CD4-positive, alpha-beta T cell treated with Interleukin-10 for 1 hour (primary cell): ENCODE measurements at regions not wholly inside any gene's neighbourhood (a gene's known extent, or its start where the extent isn't known, plus 50 kb on each side); places are given as distances from the start of the nearest gene placed in this dataset.

ENCODE experiments used
- DNase-seq: peaks from one replicate; pipeline ENCODE4 v3.0.0-alpha.2; 2020

GRCh38 chrY:7968293-7968692, 1056.7 kb upstream of the AMELY start:
- DNase-seq: no peak

DNA sequence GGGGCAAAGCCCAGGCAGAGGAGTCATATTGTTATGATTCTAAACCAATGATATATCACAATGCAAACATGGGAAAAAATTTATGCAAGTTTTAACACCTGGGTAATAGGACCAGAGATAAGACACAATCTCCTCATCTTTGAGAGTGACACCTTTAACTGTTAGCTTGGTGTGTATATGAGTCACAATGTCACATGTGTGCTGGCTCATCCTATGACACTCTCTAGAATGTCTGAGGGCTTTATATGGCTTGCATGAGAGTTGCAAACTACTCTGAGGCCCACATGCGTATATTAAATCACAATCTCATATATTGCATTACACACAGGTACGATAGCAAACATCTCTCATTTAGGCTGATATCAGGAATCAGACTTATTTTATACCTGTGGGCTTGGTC, 1055.4 kb upstream of the AMELY start:
- DNase-seq: no peak

- no peak for DNase-seq
These were observed 1051.8 kb upstream of the AMELY start for GRCh38 chrY:7963393-7963792.

DNA sequence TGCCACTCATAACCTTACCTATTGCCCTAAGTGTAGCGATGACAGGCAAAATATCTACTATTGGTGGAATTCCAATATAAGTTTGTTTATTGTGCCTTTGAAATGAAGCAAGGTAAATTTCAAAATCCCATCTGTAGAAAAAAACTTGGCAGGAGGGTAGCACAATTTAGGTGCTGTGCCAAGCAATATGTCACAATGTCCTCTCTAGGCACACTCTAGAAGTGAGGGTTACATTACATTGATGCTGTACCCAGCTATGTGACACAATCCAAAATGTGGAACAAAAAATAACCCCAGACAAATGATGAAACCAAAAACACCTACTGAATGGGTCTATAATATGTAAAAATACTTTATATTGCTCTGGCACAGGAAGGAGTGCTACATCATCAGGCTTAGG, 1050.8 kb upstream of the AMELY start:
- DNase-seq: no peak

GRCh38 chrY:7961811-7962210, 1050.3 kb upstream of the AMELY start:
- DNase-seq: no peak

DNA sequence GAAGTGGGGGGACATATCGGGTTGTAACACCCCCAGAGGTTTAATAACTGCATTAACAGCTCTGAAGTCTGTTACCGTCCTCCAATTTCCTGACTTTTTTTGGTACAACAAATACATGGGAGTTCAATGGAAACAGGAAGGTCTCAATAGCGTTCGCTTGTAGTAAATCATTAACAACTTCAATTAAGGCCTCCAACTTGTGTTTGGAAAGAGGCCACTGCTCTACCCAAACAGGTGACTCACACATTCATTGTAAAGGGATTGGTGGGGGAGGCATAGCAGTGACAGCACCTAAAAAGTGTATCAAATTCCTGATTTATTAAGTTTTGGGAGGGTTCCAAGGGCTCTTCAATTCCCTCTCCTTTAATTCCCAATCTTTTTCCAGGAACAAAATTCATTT, 1046.2 kb upstream of the AMELY start:
- DNase-seq: no peak

- DNase-seq: no peak
These were observed 1039.8 kb upstream of the AMELY start for GRCh38 chrY:7951187-7951852.

GRCh38 chrY:7944135-7944534, 1032.6 kb upstream of the AMELY start:
- no peak for DNase-seq

GRCh38 chrY:7942711-7943110, 1031.2 kb upstream of the AMELY start:
- no peak for DNase-seq

DNA sequence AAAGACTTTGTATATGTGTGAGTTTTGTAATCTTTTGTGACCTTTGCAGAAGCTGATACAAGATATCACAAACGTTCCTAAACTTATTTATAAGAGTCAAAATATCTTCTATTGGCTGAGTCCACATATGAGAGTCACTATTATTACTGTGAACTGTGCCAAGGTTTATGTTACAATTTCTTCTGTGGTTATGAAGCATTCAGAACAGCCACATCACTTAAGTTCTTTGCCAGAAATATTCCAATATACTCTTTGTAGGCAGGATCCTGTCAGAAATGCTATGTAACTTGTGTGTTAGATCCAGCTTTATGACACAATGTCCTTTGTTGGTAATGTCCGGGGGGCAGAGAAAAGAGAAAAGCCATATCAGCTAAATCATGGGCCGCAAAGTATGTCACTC, 1030.3 kb upstream of the AMELY start:
- DNase-seq: no peak

GRCh38 chrY:7938982-7939718, 1027.6 kb upstream of the AMELY start:
- DNase-seq: no peak

DNA sequence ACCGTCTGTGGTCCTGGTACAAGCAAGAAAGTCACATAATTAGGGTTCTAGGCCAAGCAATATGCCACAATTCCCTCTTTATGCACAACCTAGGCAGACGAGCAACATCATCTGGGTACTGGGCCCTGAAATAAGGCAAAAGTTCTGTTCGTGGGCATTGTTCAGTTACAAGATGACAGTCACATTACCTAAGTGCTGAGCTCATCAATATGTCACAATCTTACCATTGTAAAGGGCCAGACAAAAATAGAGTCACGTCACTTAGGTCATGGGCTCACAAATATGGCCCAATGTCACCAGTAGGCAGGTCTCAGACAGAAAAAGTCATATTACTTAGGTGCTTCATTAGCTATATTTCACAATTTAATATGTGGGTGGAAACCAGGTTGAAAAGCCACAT, 1025.3 kb upstream of the AMELY start:
- DNase-seq: no peak

DNA sequence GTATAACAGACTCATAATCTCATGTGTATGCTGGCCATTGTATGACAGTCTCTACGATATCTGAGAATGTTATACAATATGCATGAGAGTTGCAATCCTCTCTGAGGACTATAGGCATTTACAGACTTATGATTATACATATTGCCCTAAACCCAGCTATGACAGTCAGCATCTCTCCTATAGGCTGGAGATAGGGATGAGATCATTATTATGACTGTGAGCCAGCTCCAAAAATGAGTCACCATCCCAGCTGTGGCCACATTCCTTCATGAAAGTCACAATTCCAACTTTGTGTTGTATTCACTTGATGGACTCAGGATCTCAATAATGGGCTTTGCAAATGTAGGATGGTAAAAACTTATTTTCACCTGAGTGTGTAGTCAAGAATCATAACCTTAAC, 1024.5 kb upstream of the AMELY start:
- DNase-seq: no peak

DNA sequence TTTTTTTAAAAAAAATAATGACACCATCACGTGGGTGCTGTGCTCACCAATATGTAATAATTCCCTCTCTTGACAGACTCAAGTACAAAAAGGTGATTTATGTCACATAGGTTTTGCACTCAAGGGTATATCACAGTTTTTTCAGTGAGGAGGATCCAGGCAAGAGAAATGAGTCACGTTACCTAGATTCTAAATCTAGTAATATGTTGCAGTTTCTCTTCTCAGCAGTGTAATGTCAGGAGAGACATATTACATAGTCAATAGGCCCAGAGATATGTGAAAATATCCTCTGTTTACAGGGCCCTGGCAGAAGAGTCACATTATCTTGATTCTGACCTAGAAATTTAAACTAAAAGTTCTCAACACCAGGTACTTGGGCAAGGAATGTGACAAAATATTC, 1024.1 kb upstream of the AMELY start:
- no peak for DNase-seq

- no peak for DNase-seq
These were observed 1020.9 kb upstream of the AMELY start for GRCh38 chrY:7932424-7932823.

- no peak for DNase-seq
These were observed 1018.3 kb upstream of the AMELY start for GRCh38 chrY:7929866-7930265.

- no peak for DNase-seq
These were observed 1012.5 kb upstream of the AMELY start for GRCh38 chrY:7924059-7924458.

DNA sequence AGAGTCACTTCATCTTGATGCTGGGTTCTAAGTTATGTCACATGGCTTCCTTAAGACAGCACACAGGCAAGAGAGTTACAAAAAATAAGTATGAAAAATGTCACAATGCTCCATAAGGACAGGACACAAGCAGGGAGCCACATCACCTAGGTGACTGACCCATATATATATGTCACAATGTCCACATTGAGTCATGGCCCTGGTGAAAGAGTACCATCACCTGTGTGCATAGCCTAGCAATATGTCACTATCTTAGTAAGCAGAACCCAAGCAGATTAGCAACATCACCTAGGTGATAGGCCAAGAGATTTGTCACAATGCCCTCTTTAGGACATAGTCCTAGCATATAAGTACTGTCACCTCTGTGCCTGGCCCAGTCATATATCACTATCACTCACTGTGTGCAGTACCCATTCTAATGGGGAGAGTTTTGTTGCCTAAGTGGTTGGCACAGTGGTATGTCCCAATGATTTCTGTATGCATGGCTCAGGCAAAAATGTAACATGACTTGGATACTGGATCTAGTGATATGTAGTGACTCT, 1012.0 kb upstream of the AMELY start:
- DNase-seq: no peak

GRCh38 chrY:7920382-7920781, 1008.8 kb upstream of the AMELY start:
- no peak for DNase-seq

DNA sequence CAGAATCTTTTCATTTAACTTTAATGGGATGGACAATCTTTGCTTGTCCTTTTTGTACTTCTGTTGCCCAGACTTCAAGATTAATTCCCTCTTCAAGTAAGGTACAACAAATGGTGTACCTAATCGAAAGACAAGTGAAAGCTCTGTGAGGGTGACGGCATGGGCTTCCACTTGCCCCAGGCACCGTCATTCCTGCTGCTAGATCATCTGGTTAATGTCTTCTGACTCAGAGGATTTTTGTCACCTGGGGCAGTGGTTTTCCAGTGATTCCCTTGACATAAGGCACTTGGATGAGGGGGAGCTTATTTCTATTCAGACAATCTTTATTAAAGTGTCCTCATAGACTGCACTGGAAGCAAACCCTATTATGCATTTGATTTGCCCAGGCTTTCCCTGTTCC, 977.0 kb upstream of the AMELY start:
- no peak for DNase-seq

- DNase-seq: no peak
These were observed 970.1 kb upstream of the AMELY start for GRCh38 chrY:7881696-7882095.

DNA sequence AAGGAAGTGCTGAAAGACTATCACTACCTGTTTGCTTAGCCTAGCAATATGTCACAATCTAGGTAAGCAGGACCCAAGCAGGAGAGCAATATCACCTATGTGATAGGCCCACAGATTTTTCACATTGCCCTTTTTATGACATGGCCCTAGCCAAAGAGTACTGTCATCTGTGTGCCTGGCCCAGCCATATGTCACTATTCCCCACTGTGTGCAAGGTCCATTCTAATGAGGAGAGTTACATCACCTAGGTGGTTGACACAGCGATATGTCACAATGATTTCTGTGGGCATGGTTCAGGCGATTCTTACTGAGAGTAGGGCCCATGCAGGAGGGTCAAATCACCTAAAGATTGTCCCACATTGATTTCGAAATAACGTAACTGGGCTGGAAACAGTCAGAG, 967.7 kb upstream of the AMELY start:
- no peak for DNase-seq

DNA sequence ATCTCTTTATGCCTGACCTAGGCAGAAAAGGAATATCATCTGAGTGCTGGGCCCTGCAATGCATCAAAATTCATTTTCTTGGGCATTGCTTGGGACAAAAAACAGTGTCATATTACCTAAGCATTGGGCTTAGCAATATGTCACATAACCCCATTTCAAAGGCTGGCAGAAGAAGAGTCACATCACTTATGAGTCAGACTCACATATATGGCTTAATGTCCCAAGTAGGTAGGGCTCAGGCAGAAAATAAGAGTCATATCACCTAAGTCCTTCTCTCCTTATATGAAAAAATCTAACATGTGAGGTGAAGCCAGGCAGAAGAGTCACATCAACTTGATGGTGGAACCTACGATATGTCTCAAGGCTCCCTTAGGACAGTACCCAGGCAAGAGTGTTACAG, 967.2 kb upstream of the AMELY start:
- no peak for DNase-seq

GRCh38 chrY:7877458-7877857, 965.9 kb upstream of the AMELY start:
- no peak for DNase-seq

- DNase-seq: peak; percentile 1
These were observed 962.5 kb upstream of the AMELY start for GRCh38 chrY:7874080-7874479.
